ENCODE measurements at regions not wholly inside any gene's neighbourhood (a gene's known extent, or its start where the extent isn't known, plus 50 kb on each side); places are given as distances from the start of the nearest gene placed in this dataset.

GRCh38 chr9:22381170-22381569 lies 65.5 kb upstream of the DMRTA1 start:
- ChIA-PET POLR2A (no interaction called here), CTCF (no interaction called here)

GRCh38 chr9:22382331-22382730 lies 64.3 kb upstream of the DMRTA1 start:
- CTCF ChIA-PET = no interaction called here
- POLR2A ChIA-PET = no interaction called here

- POLR2A ChIA-PET = no interaction called here
These were observed 62.9 kb upstream of the DMRTA1 start for GRCh38 chr9:22383718-22384117.

GRCh38 chr9:22389271-22389670 lies 57.4 kb upstream of the DMRTA1 start:
- CTCF ChIA-PET = no interaction called here

More at GRCh38 chr9:22383718-22384117, 62.9 kb upstream of the DMRTA1 start:
- CTCF ChIA-PET = no interaction called here

GRCh38 chr9:22392523-22392922 lies 54.1 kb upstream of the DMRTA1 start:
- CTCF ChIA-PET = no interaction called here
- POLR2A ChIA-PET = no interaction called here

More at GRCh38 chr9:22389271-22389670, 57.4 kb upstream of the DMRTA1 start:
- POLR2A ChIA-PET = no interaction called here

- ChIA-PET POLR2A (no interaction called here), CTCF (no interaction called here)
These were observed 50.9 kb upstream of the DMRTA1 start for GRCh38 chr9:22395687-22396141.
